Heart left ventricle (tissue), 16 donors: ENCODE measurements at regions not wholly inside any gene's neighbourhood (a gene's known extent, or its start where the extent isn't known, plus 50 kb on each side); places are given as distances from the start of the nearest gene placed in this dataset.

Source experiments
- ATAC-seq, 4 donors: fragments of 200-7000 bp; cut with Tn5 transposase; one replicate each; pipeline ENCODE4 v1.9.1; 2020 to 2022; ENCODE audit warnings: moderate library complexity in 4 of 4, mild to moderate bottlenecking in 3 of 4, moderate number of reproducible peaks in 1 of 4
- DNase-seq, 5 donors: peaks; one replicate each; pipeline ENCODE4 v3.0.0-alpha.2; 2020
- H3K27ac ChIP-seq, 12 donors: fragments of 200-600 bp; sonication (generic) in 4 of 12; one replicate each; pipeline versions ENCODE4 v1.5.0 to v1.8.0; 2016 to 2022; ENCODE audit warnings: mild to moderate bottlenecking in 2 of 12
- H3K27me3 ChIP-seq, 9 donors: fragments of 200-600 bp; sonication (generic) in 2 of 9; one replicate each; pipeline versions ENCODE4 v1.5.1 to v1.8.0; 2016 to 2022; ENCODE audit warnings: mild to moderate bottlenecking in 3 of 9
- H3K36me3 ChIP-seq, 9 donors: fragments of 200-600 bp; sonication (generic) in 2 of 9; one replicate each; pipeline versions ENCODE4 v1.5.0 to v1.8.0; 2018 to 2022; ENCODE audit warnings: mild to moderate bottlenecking in 2 of 9
- H3K4me1 ChIP-seq, 12 donors: fragments of 200-600 bp; sonication (generic) in 4 of 12; one replicate each; pipeline versions ENCODE4 v1.5.0 to v1.8.0; 2016 to 2022; ENCODE audit warnings: mild to moderate bottlenecking in 3 of 12
- H3K4me3 ChIP-seq, 12 donors: fragments of 200-600 bp; sonication (generic) in 4 of 12; one replicate each; pipeline versions ENCODE4 v1.5.0 to v1.8.0; 2017 to 2022; ENCODE audit warnings: mild to moderate bottlenecking in 9 of 12, moderate library complexity in 4 of 12
- H3K9me3 ChIP-seq, 12 donors: fragments of 200-600 bp; sonication (generic) in 4 of 12; one replicate each; pipeline versions ENCODE4 v1.5.0 to v1.8.0; 2016 to 2022; ENCODE audit warnings: mild to moderate bottlenecking in 1 of 12
- CTCF ChIP-seq, 12 donors: fragments of 200-600 bp; sonication (generic) in 4 of 12; IDR thresholded peaks; one replicate each; pipeline versions ENCODE4 v1.5.0 to v1.8.0; 2018 to 2022; ENCODE audit warnings: antibody characterized with exemption in 12 of 12, mild to moderate bottlenecking in 5 of 12
- POLR2A ChIP-seq, 2 donors: fragments of 450-650 bp; IDR thresholded peaks; one replicate each; pipeline ENCODE4 v1.6.1; 2017; ENCODE audit warnings: antibody characterized with exemption in 2 of 2, mild to moderate bottlenecking in 2 of 2, moderate library complexity in 2 of 2
- WGBS, 4 donors: extraction: QIAGEN DNeasy Blood & Tissue Kit in 2 of 4; methylation state at CpG; one replicate each; pipeline versions ENCODE4 v1.1.5 to v1.1.7; 2013 to 2018; 5-methylcytosine and 5-hydroxymethylcytosine counted together
- intact Hi-C, 10 donors: fragments of 100-400 bp; cut with DNase I; formaldehyde crosslinking; loops; one replicate each; pipeline versions ENCODE4 v1.11.1 to v1.14.2; 2022
- donor health status: ischemic (EF 13 %, LVEDD 7.1; RV severe dilation, severe dysfunction).
- donor health status: healthy with polysubstance abuse.
- donor health status: DM: no; HTN: yes; CAD: no.
- donor health status: DM: no; HTN: no; CAD: no.
- donor health status: ischemic (EF 25% LVEDD 6.9; RV normal size, moderate dysfunction).
- donor health status: ischemic (EF 25% LVEDD 5.7; RV mildly dilated, moderate dysfunction).
- donor health status: healthy.
- donor health status: DM: yes; HTN: yes; CAD: no.
- donor health status: ischemic (EF 35%, LVEDD 5.7; RV mildly dilated, moderate dysfunction).
- donor health status: nonischemic (EF 11% LVEDD 7.7; RV severe dilation, severe dysfunction).
- donor health status: DM: yes; HTN: yes; CAD: no.
- donor health status: PGD.
- donor health status: ischemic (EF 29% LVEDD 5.4; RV normal size, mild dysfunction).
- donor health status: nonischemic (EF 23%, LVEDD 6.1; RV moderate dilation, normal function).

- ATAC-seq (no peak), DNase-seq (no peak)
- Histone ChIP-seq H3K4me3 (no peak overlapping the region), H3K27ac (no peak overlapping the region), H3K36me3 (no peaks in the 10 kb centered on the region), H3K9me3 (no peaks in the 10 kb centered on the region), H3K4me1 (no peaks in the 10 kb centered on the region), H3K27me3 (no peaks in the 10 kb centered on the region)
- WGBS, 4 donors, result 9 to 28% (median 14%) methylated on average over 1 of the region's 1 CpG
- intact Hi-C loops, result no loop called here
- TF ChIP-seq POLR2A (IDR thresholded peaks at IDR 0.05) (no peak), CTCF (IDR thresholded peaks at IDR 0.05) (no peak)
Measured at GRCh38 chr4:130288576-130288975, 1192.6 kb downstream of the C4orf33 start.

DNA sequence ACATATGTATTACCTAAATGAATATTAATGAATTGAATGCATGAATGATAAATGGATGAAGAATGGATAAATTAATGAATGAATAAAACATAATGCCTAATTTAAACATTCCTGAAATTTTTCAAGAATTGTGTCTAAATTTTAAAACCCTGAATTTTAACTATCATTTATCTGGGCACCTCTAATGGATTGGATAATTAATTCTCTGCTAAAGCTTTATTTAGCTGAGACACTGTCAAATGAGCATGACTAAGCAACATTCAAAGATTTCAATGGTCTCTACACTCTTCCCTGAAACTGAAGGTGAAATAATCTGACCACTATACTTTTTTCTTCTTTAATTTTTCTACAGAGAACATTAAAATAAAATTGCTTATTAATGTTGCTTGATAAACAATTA is 1197.7 kb downstream of the C4orf33 start:
- Histone ChIP-seq H3K4me3 (no peak overlapping the region), H3K27me3 (no peaks in the 10 kb centered on the region), H3K27ac (no peak overlapping the region), H3K9me3 (no peaks in the 10 kb centered on the region), H3K36me3 (no peaks in the 10 kb centered on the region), H3K4me1 (no peaks in the 10 kb centered on the region)
- intact Hi-C loops, result no loop called here
- DNase-seq, result no peak
- ATAC-seq, result no peak
- TF ChIP-seq CTCF (IDR thresholded peaks at IDR 0.05), result no peak
- no peak for TF ChIP-seq POLR2A (IDR thresholded peaks at IDR 0.05)

- Histone ChIP-seq H3K27me3 (no peaks in the 10 kb centered on the region), H3K4me3 (no peak overlapping the region), H3K4me1 (no peaks in the 10 kb centered on the region), H3K9me3 (no peaks in the 10 kb centered on the region), H3K36me3 (no peaks in the 10 kb centered on the region), H3K27ac (no peak overlapping the region)
- TF ChIP-seq CTCF (IDR thresholded peaks at IDR 0.05) (no peak), POLR2A (IDR thresholded peaks at IDR 0.05) (no peak)
- no peak for DNase-seq
- intact Hi-C loops, result no loop called here
- ATAC-seq, result no peak
Measured at GRCh38 chr4:130296448-130296847, 1200.5 kb downstream of the C4orf33 start.

DNA sequence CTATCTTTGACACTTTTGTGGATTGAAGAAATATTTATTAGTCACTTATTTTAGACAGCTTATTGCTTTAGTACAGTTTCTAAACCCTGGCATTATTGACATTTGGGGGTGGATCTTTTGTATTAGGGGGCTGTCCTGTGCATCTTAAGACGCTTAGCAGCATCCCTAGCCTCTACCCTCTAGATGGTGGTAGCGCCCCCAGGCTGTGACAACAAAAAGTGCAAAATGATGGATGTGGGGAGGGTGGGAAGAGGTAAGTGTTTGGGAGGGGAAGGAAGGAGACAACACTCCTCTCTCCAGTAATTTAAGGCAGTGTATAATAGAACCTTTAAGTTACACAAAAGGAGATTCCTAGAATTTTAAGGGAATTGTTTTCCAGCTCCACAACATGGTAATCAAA is 1210.6 kb downstream of the C4orf33 start:
- Histone ChIP-seq H3K4me3 (no peak overlapping the region), H3K4me1 (no peaks in the 10 kb centered on the region), H3K9me3 (no peaks in the 10 kb centered on the region), H3K27me3 (no peaks in the 10 kb centered on the region), H3K36me3 (no peaks in the 10 kb centered on the region), H3K27ac (no peak overlapping the region)
- TF ChIP-seq POLR2A (IDR thresholded peaks at IDR 0.05) (no peak), CTCF (IDR thresholded peaks at IDR 0.05) (no peak)
- intact Hi-C loops, result no loop called here
- DNase-seq (no peak), ATAC-seq (no peak)
- WGBS, 4 donors, result 46 to 63% (median 53%) methylated on average over 2 of the region's 2 CpGs
